Endodermal cell (in vitro differentiated cells): ENCODE measurements at regions not wholly inside any gene's neighbourhood (a gene's known extent, or its start where the extent isn't known, plus 50 kb on each side); places are given as distances from the start of the nearest gene placed in this dataset.

Experiments used
- DNase-seq: peaks from one replicate; pipeline ENCODE4 v3.0.0-alpha.2; 2017
- H3K27ac ChIP-seq: 2 replicates; pipeline ENCODE4 v1.5.1; 2013; ENCODE audit warnings: mild to moderate bottlenecking, low read depth, low read length, moderate library complexity
- H3K27me3 ChIP-seq: 2 replicates; pipeline ENCODE4 v1.6.1; 2013; ENCODE audit warnings: mild to moderate bottlenecking, low read length, moderate library complexity; ENCODE audit not compliant: insufficient read depth, control insufficient read depth, poor library complexity, severe bottlenecking
- H3K36me3 ChIP-seq: 2 replicates; pipeline ENCODE4 v1.7.0; 2013; ENCODE audit warnings: mild to moderate bottlenecking, low read length, moderate library complexity; ENCODE audit not compliant: control insufficient read depth, insufficient read depth
- H3K4me1 ChIP-seq: one replicate; pipeline ENCODE4 v1.7.0; 2013; ENCODE audit warnings: low read length; ENCODE audit not compliant: control insufficient read depth, insufficient read depth
- H3K4me3 ChIP-seq: 2 replicates; pipeline ENCODE4 v1.5.1; 2013; ENCODE audit warnings: mild to moderate bottlenecking, low read length, moderate library complexity
- H3K9ac ChIP-seq: 2 replicates; pipeline ENCODE4 v1.6.1; 2013; ENCODE audit warnings: mild to moderate bottlenecking, low read length, moderate library complexity; ENCODE audit not compliant: poor library complexity, severe bottlenecking; ENCODE audit errors: extremely low read depth
- H3K9me3 ChIP-seq: 2 replicates; pipeline ENCODE4 v1.6.1; 2013; ENCODE audit warnings: mild to moderate bottlenecking, low read length, moderate library complexity; ENCODE audit not compliant: control insufficient read depth
- H3K27ac Mint-ChIP-seq: 2 replicates; pipeline ENCODE4 v1.8.0; 2020; ENCODE audit warnings: mixed read lengths
- H3K27me3 Mint-ChIP-seq: 2 replicates; pipeline ENCODE4 v1.8.0; 2021; ENCODE audit warnings: mild to moderate bottlenecking, mixed read lengths; ENCODE audit not compliant: insufficient read depth
- H3K36me3 Mint-ChIP-seq: 2 replicates; pipeline ENCODE4 v1.8.0; 2020; ENCODE audit warnings: low read depth, mixed read lengths
- H3K4me1 Mint-ChIP-seq: 2 replicates; pipeline ENCODE4 v1.8.0; 2020; ENCODE audit warnings: mixed read lengths
- H3K4me3 Mint-ChIP-seq: 2 replicates; pipeline ENCODE4 v1.8.0; 2020; ENCODE audit warnings: mild to moderate bottlenecking, moderate library complexity, mixed read lengths
- H3K9me3 Mint-ChIP-seq: 2 replicates; pipeline ENCODE4 v1.8.0; 2020; ENCODE audit warnings: mild to moderate bottlenecking, mixed read lengths
- WGBS, 2 experiments: methylation state at CpG; one replicate each; pipeline versions ENCODE4 v1.1.5 to v1.1.7; 2013; ENCODE audit warnings: missing lambda C conversion rate in 2 of 2, mixed read lengths in 1 of 2; ENCODE audit not compliant: insufficient coverage in 1 of 2, insufficient read length in 1 of 2; 5-methylcytosine and 5-hydroxymethylcytosine counted together
- TF ChIP-seq, protein P1 (sequence below): fragments of 200-600 bp; sonication (generic); conservative IDR thresholded peaks from 2 replicates; pipeline ENCODE4 v1.5.0; 2021; ENCODE audit warnings: antibody characterized with exemption, mild to moderate bottlenecking

DNA sequence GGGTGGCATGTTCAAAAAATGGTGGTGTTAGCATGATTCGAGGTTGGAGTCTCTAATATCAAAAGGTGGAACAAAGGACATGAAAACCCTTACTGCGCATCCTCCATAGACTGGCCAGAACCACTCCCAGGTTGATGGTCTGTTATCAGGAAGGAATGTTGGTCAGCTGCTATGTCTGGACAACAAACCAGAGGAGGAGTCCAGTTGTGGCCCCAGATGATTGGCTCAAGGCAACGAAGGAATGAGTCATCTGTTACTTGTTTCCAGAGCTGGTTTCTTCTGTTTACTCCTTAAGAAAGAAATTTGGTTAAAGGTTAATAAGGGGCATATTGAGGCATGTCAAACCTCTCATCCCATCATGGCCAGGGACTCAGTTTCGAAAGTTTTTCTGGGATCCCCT, 56.8 kb upstream of the GRIA4 start:
- H3K27me3 Mint-ChIP-seq: peaks cover 3% of the 10 kb centered on the region

DNA sequence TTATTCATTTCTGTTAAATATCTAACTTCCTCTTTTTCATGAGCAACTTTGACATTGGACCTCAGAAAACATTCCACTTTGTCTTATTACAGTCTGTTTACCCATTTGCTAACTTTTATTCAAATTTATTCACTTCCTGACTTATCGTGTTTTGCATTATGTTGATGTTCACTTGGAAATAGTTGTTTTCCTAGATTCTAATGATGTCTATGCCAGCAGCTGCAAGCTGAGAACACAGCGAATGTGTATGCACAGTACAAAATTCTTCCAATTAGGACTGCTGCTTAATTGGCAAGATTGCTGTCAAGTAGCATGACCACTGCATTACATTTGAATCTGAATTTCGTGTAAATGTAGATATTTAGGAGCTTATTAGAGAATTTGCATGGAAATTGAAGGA, 61.5 kb upstream of the GRIA4 start:
- H3K27ac ChIP-seq: no peak overlapping the region
- H3K9me3 Mint-ChIP-seq: no peaks in the 10 kb centered on the region
- no peaks in the 10 kb centered on the region for H3K27me3 Mint-ChIP-seq
- peaks cover 10% of the 10 kb centered on the region for H3K4me1 Mint-ChIP-seq
- TF ChIP-seq, protein P1, sequence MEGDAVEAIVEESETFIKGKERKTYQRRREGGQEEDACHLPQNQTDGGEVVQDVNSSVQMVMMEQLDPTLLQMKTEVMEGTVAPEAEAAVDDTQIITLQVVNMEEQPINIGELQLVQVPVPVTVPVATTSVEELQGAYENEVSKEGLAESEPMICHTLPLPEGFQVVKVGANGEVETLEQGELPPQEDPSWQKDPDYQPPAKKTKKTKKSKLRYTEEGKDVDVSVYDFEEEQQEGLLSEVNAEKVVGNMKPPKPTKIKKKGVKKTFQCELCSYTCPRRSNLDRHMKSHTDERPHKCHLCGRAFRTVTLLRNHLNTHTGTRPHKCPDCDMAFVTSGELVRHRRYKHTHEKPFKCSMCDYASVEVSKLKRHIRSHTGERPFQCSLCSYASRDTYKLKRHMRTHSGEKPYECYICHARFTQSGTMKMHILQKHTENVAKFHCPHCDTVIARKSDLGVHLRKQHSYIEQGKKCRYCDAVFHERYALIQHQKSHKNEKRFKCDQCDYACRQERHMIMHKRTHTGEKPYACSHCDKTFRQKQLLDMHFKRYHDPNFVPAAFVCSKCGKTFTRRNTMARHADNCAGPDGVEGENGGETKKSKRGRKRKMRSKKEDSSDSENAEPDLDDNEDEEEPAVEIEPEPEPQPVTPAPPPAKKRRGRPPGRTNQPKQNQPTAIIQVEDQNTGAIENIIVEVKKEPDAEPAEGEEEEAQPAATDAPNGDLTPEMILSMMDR: no peak
- no peak overlapping the region for H3K4me3 Mint-ChIP-seq
- no peaks in the 10 kb centered on the region for H3K36me3 ChIP-seq
- H3K4me3 ChIP-seq: no peak overlapping the region
- no peak for DNase-seq
- no peaks in the 10 kb centered on the region for H3K4me1 ChIP-seq
- H3K27ac Mint-ChIP-seq: no peak overlapping the region
- H3K36me3 Mint-ChIP-seq: no peaks in the 10 kb centered on the region
- H3K9me3 ChIP-seq: no peaks in the 10 kb centered on the region
- H3K27me3 ChIP-seq: no peaks in the 10 kb centered on the region
- 80 to 87% methylated on average over 1 to 3 of the region's 3 CpGs for WGBS, 2 experiments
- H3K9ac ChIP-seq: no peak overlapping the region

More for the DNA sequence above, 56.8 kb upstream of the GRIA4 start:
- H3K4me1 ChIP-seq: no peaks in the 10 kb centered on the region
- H3K27ac ChIP-seq: no peak overlapping the region
- Mint-ChIP-seq H3K9me3 (no peaks in the 10 kb centered on the region), H3K27ac (no peak overlapping the region), H3K36me3 (no peaks in the 10 kb centered on the region), H3K4me3 (no peak overlapping the region), H3K4me1 (peaks cover 28% of the 10 kb centered on the region)
- H3K9ac ChIP-seq: no peak overlapping the region
- no peak for DNase-seq
- WGBS, 2 experiments: 65 to 100% methylated on average over 1 to 4 of the region's 4 CpGs
- peaks cover 2% of the 10 kb centered on the region for H3K27me3 ChIP-seq
- no peaks in the 10 kb centered on the region for H3K36me3 ChIP-seq
- H3K4me3 ChIP-seq: no peak overlapping the region
- no peaks in the 10 kb centered on the region for H3K9me3 ChIP-seq
- TF ChIP-seq, protein P1: no peak

DNA sequence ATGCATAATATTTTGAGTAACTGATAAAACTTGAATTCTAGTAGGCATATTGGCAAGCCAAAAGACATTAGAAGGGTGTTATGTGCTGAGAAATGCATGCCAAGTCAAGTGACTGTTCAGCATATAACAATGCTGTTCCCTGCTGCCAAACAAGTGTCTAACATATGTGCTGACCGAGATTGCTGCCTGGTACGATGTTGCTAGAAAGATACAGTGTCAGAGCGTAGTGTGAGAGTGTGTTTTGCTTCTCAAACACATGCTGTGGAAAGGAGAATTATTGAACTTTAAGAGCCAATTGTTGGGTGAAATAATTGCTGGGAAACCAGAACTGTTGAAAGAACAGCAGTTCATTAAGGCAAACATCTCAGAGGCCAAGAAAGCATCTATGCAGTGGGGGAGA, 71.3 kb upstream of the GRIA4 start:
- WGBS, 2 experiments: 97% methylated on average over 3 of the region's 3 CpGs
- H3K36me3 Mint-ChIP-seq: no peaks in the 10 kb centered on the region
- no peak overlapping the region for H3K4me3 ChIP-seq
- no peak overlapping the region for H3K27ac ChIP-seq
- H3K4me3 Mint-ChIP-seq: no peak overlapping the region
- H3K9me3 ChIP-seq: no peaks in the 10 kb centered on the region
- H3K27me3 Mint-ChIP-seq: no peaks in the 10 kb centered on the region
- no peaks in the 10 kb centered on the region for H3K4me1 ChIP-seq
- H3K9ac ChIP-seq: no peak overlapping the region
- TF ChIP-seq, protein P1: no peak
- H3K4me1 Mint-ChIP-seq: peaks cover 1% of the 10 kb centered on the region
- DNase-seq: no peak
- no peak overlapping the region for H3K27ac Mint-ChIP-seq
- H3K36me3 ChIP-seq: no peaks in the 10 kb centered on the region
- H3K27me3 ChIP-seq: no peaks in the 10 kb centered on the region
- H3K9me3 Mint-ChIP-seq: no peaks in the 10 kb centered on the region
